Astrocyte of the hippocampus (primary cell): ENCODE measurements at regions not wholly inside any gene's neighbourhood (a gene's known extent, or its start where the extent isn't known, plus 50 kb on each side); places are given as distances from the start of the nearest gene placed in this dataset.

ENCODE experiments used
- DNase-seq: peaks from one replicate; pipeline ENCODE4 v3.0.0; 2011; ENCODE audit warnings: low read depth, low spot score

DNA sequence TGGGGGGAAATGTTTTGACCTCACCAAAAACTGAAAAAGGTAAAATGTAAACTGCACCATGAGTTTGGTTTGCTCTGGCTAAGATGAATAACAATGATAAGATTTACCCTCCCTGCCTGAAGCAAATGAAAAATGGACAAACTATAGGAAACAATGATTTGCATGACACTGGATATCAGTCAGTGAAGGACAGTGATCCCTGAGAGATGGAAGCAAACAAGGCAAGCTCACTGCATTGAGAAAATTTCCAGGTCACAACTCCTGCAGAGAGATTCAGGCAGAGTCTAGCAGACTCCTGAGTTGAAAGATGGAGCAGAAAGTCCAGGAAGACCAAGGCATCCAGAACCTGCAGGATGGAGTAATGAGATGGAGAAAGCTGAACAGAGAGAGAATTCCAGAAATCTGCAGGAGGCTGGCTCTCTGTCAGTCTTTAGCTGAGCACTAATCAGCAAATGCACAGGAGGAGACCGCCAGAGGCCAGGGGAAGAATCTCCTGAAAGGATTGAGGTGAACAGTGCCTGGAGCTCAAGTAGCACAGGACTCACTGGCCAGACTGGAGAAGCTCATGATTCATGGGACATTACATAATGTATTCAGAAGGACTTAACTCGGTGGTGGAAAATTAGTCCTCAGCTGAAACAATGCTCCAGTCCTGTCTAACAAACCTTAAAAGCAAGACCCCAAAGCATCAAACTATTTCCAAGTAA lies 51.2 kb upstream of the PALS2 start:
- no peak for DNase-seq
